HCT116 (cell line): ENCODE measurements at regions not wholly inside any gene's neighbourhood (a gene's known extent, or its start where the extent isn't known, plus 50 kb on each side); places are given as distances from the start of the nearest gene placed in this dataset.

Experiments
- ATAC-seq: fragments of 200-7000 bp; cut with Tn5 transposase; 2 replicates; pipeline ENCODE4 v1.9.1; 2020; ENCODE audit warnings: mild to moderate bottlenecking, moderate library complexity
- BruUV-seq: library from RNA; stranded (reverse); fragments of 400-500 nt; replicated peaks from 2 replicates; lab custom pipeline; 2021; lab: Mats Ljungman, UMichigan
- CTCF ChIA-PET: fragments of 300-600 bp; sonication (Branson Sonifier 250); formaldehyde crosslinking; loops from one replicate; lab custom pipeline; 2021; ENCODE audit warnings: antibody characterized with exemption; lab: Charles Lee
- POLR2A ChIA-PET: fragments of 300-600, 350-600 bp; sonication (Branson Sonifier 250); formaldehyde crosslinking; loops from one replicate; lab custom pipeline; 2021; ENCODE audit warnings: antibody characterized with exemption; lab: Charles Lee
- RAD21 ChIA-PET, 2 experiments: fragments of 300-600 bp; sonication (Branson Sonifier 250); formaldehyde crosslinking; loops; one replicate each; lab custom pipeline; 2023; ENCODE audit warnings: low total read pairs in 2 of 2; ENCODE audit not compliant: uncharacterized antibody in 2 of 2, unreplicated experiment in 2 of 2, low non-redundant PET in 1 of 2; lab: Charles Lee
- DNase-seq: peaks from one replicate; pipeline ENCODE4 v3.0.0-alpha.2; 2010; ENCODE audit warnings: low read depth, low spot score
- H2AFZ ChIP-seq: fragments of 200-600 bp; shearing (Covaris generic), sonication (generic); 2 replicates; pipeline ENCODE4 v1.6.1; 2017; ENCODE audit warnings: low read depth, mixed run types, mixed read lengths, antibody characterized with exemption, low read length; ENCODE audit not compliant: poor library complexity, severe bottlenecking
- H3K27ac ChIP-seq: 2 replicates; pipeline ENCODE4 v1.5.1; 2012; ENCODE audit warnings: low read depth, low read length
- H3K27me3 ChIP-seq: fragments of 200-600 bp; sonication (generic); 2 replicates; pipeline ENCODE4 v1.6.1; 2016; ENCODE audit warnings: mixed run types, low read length, mixed read lengths; ENCODE audit not compliant: insufficient read depth
- H3K36me3 ChIP-seq, 2 experiments: fragments of 200-500 bp in 1 of 2; fragments of 200-600 bp in 1 of 2; sonication (Bioruptor generic) in 1 of 2; sonication (generic) in 1 of 2; 2 replicates each; pipeline versions ENCODE4 v1.5.1 to v1.6.1; 2014 to 2016; ENCODE audit warnings: low read length in 2 of 2, inconsistent platforms in 1 of 2, mixed read lengths in 1 of 2, mixed run types in 1 of 2; ENCODE audit not compliant: insufficient read depth in 2 of 2, control insufficient read depth in 1 of 2
- H3K4me1 ChIP-seq, 2 experiments: fragments of 200-600 bp in 1 of 2; sonication (generic) in 1 of 2; 2 replicates each; pipeline versions ENCODE4 v1.5.1 to v1.6.1; 2012 to 2017; ENCODE audit warnings: low read length in 2 of 2, inconsistent platforms in 1 of 2, mild to moderate bottlenecking in 1 of 2, mixed read lengths in 1 of 2, mixed run types in 1 of 2, moderate library complexity in 1 of 2; ENCODE audit not compliant: insufficient read depth in 2 of 2, control insufficient read depth in 1 of 2
- H3K4me2 ChIP-seq: fragments of 200-600 bp; sonication (generic); 2 replicates; pipeline ENCODE4 v1.6.1; 2017; ENCODE audit warnings: mixed run types, low read length, mixed read lengths
- H3K4me3 ChIP-seq, 2 experiments: fragments of 200-600 bp in 1 of 2; sonication (generic) in 1 of 2; replicated peaks in 1 of 2; 2 replicates each; pipeline ENCODE4 v1.5.1; 2011 to 2016; ENCODE audit warnings: low read length in 2 of 2, control low read depth in 1 of 2, low read depth in 1 of 2, mild to moderate bottlenecking in 1 of 2, mixed read lengths in 1 of 2, mixed run types in 1 of 2
- H3K79me2 ChIP-seq: fragments of 200-600 bp; sonication (generic); 2 replicates; pipeline ENCODE4 v1.6.1; 2017; ENCODE audit warnings: mild to moderate bottlenecking, mixed run types, low read length, moderate library complexity, mixed read lengths; ENCODE audit not compliant: insufficient read depth
- H3K9ac ChIP-seq: fragments of 200-600 bp; sonication (generic); 2 replicates; pipeline ENCODE4 v1.6.1; 2016; ENCODE audit warnings: low read length, mixed read lengths
- H3K9me2 ChIP-seq: fragments of 200-600 bp; sonication (generic), shearing (Covaris generic); 2 replicates; pipeline ENCODE4 v1.6.1; 2017; ENCODE audit warnings: mixed run types, mild to moderate bottlenecking, moderate library complexity; ENCODE audit not compliant: insufficient read depth
- H3K9me3 ChIP-seq, 2 experiments: fragments of 200-500 bp in 1 of 2; fragments of 200-600 bp in 1 of 2; sonication (Bioruptor generic) in 1 of 2; sonication (generic) in 1 of 2; 2 replicates each; pipeline ENCODE4 v1.6.1; 2014 to 2017; ENCODE audit warnings: low read length in 2 of 2, mixed read lengths in 2 of 2, inconsistent platforms in 1 of 2, low read depth in 1 of 2, mild to moderate bottlenecking in 1 of 2, mixed run types in 1 of 2, moderate library complexity in 1 of 2; ENCODE audit not compliant: control insufficient read depth in 1 of 2, insufficient read depth in 1 of 2
- H4K20me1 ChIP-seq: fragments of 200-600 bp; sonication (generic), shearing (Covaris generic); 2 replicates; pipeline ENCODE4 v1.6.1; 2017; ENCODE audit warnings: mixed run types, mild to moderate bottlenecking, moderate library complexity; ENCODE audit not compliant: insufficient read depth
- CBX3 ChIP-seq: IDR thresholded peaks from 2 replicates; pipeline ENCODE4 v1.6.1; 2012; ENCODE audit warnings: low read depth
- EGR1 ChIP-seq: IDR thresholded peaks from 2 replicates; pipeline ENCODE4 v1.6.1; 2012; ENCODE audit warnings: low read depth
- POLR2AphosphoS5 ChIP-seq: IDR thresholded peaks from 2 replicates; pipeline ENCODE4 v1.6.1; 2011; ENCODE audit warnings: mild to moderate bottlenecking, low read depth, low read length, moderate library complexity
- SIN3A ChIP-seq: IDR thresholded peaks from 2 replicates; pipeline ENCODE4 v1.6.1; 2012; ENCODE audit warnings: low read depth
- SP1 ChIP-seq: IDR thresholded peaks from 2 replicates; pipeline ENCODE4 v1.6.1; 2012; ENCODE audit warnings: low read depth
- TCF7L2 ChIP-seq: IDR thresholded peaks from 2 replicates; pipeline ENCODE4 v1.7.0; 2011; ENCODE audit warnings: borderline replicate concordance, inconsistent platforms; ENCODE audit not compliant: insufficient read depth, insufficient read length; ENCODE audit errors: extremely low read depth
- YY1 ChIP-seq: IDR thresholded peaks from 2 replicates; pipeline ENCODE4 v1.6.1; 2011; ENCODE audit warnings: low read length, low read depth, moderate library complexity, mild to moderate bottlenecking; ENCODE audit not compliant: insufficient replicate concordance; ENCODE audit errors: extremely low read depth
- ZBTB33 ChIP-seq: IDR thresholded peaks from 2 replicates; pipeline ENCODE4 v1.6.1; 2011; ENCODE audit warnings: mild to moderate bottlenecking, low read length, moderate library complexity; ENCODE audit not compliant: insufficient replicate concordance; ENCODE audit errors: extremely low read depth
- intact Hi-C: fragments of 100-400 bp; cut with micrococcal nuclease; formaldehyde crosslinking; loops from 2 replicates; pipeline ENCODE4 v1.10.0; 2022
- TF ChIP-seq, protein P1 (sequence below): IDR thresholded peaks from 2 replicates; pipeline ENCODE4 v1.6.1; 2012
- TF ChIP-seq, protein P2 (sequence below): IDR thresholded peaks from 2 replicates; pipeline ENCODE4 v1.6.1; 2012; ENCODE audit warnings: low read depth
- TF ChIP-seq, protein P3 (sequence below): IDR thresholded peaks from 2 replicates; pipeline ENCODE4 v1.6.1; 2012

DNA sequence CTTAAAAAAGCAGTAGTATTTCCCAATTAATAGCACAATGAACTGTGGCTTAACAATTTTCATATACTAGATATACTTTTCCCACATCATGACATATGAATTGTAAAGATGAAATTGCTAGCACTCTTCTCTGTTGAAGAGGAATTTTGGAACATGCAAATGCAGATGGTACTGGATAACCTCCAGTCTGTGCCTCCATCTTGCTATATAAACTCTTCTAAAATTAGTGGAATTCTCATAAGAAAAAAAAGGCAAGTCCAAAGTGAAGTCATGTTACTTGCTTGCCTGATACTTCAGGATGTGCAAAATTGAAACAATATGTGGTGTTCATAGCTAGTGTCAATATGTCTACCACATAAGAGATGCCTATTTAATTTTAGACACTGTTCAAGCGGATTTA is 570.2 kb upstream of the POM121L12 start:
- no peaks in the 10 kb centered on the region for H3K27me3 ChIP-seq
- no peaks in the 10 kb centered on the region for H3K9me2 ChIP-seq
- ChIA-PET CTCF (no interaction called here), RAD21 (no interaction called here), POLR2A (no interaction called here)
- no TSS peak for BruUV-seq
- no peaks in the 10 kb centered on the region for H3K4me1 ChIP-seq
- intact Hi-C loops = no loop called here
- H3K9me3 ChIP-seq = peaks cover 5 to 35% of the 10 kb centered on the region in 2 experiments; a peak in 2 of 4 replicates
- H3K4me2 ChIP-seq = no peak overlapping the region
- H3K79me2 ChIP-seq = no peaks in the 10 kb centered on the region
- no peak overlapping the region for H3K9ac ChIP-seq
- ATAC-seq (no peak), DNase-seq (no peak)
- H2AFZ ChIP-seq = no peak overlapping the region
- no peak overlapping the region for H3K4me3 ChIP-seq
- no peaks in the 10 kb centered on the region for H3K36me3 ChIP-seq
- TF ChIP-seq, protein P1, sequence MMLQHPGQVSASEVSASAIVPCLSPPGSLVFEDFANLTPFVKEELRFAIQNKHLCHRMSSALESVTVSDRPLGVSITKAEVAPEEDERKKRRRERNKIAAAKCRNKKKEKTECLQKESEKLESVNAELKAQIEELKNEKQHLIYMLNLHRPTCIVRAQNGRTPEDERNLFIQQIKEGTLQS = no peak
- TF ChIP-seq ZBTB33 = no peak
- H3K27ac ChIP-seq = no peak overlapping the region
- H4K20me1 ChIP-seq = no peaks in the 10 kb centered on the region

GRCh38 chr7:52463341-52463740 is 572.1 kb upstream of the POM121L12 start:
- H3K4me1 ChIP-seq = no peaks in the 10 kb centered on the region
- CTCF ChIA-PET = no interaction called here
- RAD21 ChIA-PET = no interaction called here
- intact Hi-C loops = no loop called here
- H2AFZ ChIP-seq = no peak overlapping the region
- peaks cover 12 to 44% of the 10 kb centered on the region in 2 experiments; a peak in 3 of 4 replicates for H3K9me3 ChIP-seq
- no peaks in the 10 kb centered on the region for H3K36me3 ChIP-seq
- no peak for ATAC-seq
- no peak for DNase-seq
- no peaks in the 10 kb centered on the region for H3K79me2 ChIP-seq
- no peaks in the 10 kb centered on the region for H4K20me1 ChIP-seq
- H3K4me2 ChIP-seq = no peak overlapping the region
- no peak overlapping the region for H3K4me3 ChIP-seq
- H3K27me3 ChIP-seq = no peaks in the 10 kb centered on the region
- POLR2A ChIA-PET = no interaction called here
- BruUV-seq = no TSS peak
- no peak overlapping the region for H3K9ac ChIP-seq
- H3K9me2 ChIP-seq = no peaks in the 10 kb centered on the region
- no peak overlapping the region for H3K27ac ChIP-seq
- TF ChIP-seq ZBTB33 (no peak), SIN3A (no peak), SP1 (no peak), TCF7L2 (no peak), POLR2AphosphoS5 (no peak), EGR1 (no peak), CBX3 (no peak), YY1 (no peak)
- TF ChIP-seq, protein P2, sequence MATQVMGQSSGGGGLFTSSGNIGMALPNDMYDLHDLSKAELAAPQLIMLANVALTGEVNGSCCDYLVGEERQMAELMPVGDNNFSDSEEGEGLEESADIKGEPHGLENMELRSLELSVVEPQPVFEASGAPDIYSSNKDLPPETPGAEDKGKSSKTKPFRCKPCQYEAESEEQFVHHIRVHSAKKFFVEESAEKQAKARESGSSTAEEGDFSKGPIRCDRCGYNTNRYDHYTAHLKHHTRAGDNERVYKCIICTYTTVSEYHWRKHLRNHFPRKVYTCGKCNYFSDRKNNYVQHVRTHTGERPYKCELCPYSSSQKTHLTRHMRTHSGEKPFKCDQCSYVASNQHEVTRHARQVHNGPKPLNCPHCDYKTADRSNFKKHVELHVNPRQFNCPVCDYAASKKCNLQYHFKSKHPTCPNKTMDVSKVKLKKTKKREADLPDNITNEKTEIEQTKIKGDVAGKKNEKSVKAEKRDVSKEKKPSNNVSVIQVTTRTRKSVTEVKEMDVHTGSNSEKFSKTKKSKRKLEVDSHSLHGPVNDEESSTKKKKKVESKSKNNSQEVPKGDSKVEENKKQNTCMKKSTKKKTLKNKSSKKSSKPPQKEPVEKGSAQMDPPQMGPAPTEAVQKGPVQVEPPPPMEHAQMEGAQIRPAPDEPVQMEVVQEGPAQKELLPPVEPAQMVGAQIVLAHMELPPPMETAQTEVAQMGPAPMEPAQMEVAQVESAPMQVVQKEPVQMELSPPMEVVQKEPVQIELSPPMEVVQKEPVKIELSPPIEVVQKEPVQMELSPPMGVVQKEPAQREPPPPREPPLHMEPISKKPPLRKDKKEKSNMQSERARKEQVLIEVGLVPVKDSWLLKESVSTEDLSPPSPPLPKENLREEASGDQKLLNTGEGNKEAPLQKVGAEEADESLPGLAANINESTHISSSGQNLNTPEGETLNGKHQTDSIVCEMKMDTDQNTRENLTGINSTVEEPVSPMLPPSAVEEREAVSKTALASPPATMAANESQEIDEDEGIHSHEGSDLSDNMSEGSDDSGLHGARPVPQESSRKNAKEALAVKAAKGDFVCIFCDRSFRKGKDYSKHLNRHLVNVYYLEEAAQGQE = no peak
- TF ChIP-seq, protein P3, sequence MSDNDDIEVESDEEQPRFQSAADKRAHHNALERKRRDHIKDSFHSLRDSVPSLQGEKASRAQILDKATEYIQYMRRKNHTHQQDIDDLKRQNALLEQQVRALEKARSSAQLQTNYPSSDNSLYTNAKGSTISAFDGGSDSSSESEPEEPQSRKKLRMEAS = no peak
- TF ChIP-seq, protein P1 = no peak
